ENCODE measurements at regions not wholly inside any gene's neighbourhood (a gene's known extent, or its start where the extent isn't known, plus 50 kb on each side); places are given as distances from the start of the nearest gene placed in this dataset.
"Not testable (repeated sequence)": the region's sequence is repeated elsewhere in the genome, so short reads cannot be mapped to it uniquely, and the experiment has no call there.

DNA sequence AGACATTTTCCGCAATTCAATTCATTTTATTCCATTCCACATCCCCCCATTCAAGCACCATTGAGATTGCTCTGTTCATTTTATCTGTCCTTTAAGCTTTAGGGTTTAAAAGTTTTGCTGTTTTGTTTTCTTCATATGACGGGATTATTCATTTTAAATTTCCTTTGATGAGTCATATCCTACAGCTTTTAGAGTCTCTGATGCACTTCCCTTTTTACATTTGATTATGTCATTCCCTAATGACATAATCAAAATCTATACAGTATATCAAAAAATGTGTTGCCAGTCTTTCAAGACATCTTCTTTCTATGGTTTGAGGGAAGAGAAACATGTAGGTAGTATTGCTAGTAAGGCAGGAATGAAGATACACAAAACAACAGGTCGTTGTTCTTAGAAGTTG is 456.3 kb downstream of the PDGFC start:
- TF ChIP-seq, protein P1, sequence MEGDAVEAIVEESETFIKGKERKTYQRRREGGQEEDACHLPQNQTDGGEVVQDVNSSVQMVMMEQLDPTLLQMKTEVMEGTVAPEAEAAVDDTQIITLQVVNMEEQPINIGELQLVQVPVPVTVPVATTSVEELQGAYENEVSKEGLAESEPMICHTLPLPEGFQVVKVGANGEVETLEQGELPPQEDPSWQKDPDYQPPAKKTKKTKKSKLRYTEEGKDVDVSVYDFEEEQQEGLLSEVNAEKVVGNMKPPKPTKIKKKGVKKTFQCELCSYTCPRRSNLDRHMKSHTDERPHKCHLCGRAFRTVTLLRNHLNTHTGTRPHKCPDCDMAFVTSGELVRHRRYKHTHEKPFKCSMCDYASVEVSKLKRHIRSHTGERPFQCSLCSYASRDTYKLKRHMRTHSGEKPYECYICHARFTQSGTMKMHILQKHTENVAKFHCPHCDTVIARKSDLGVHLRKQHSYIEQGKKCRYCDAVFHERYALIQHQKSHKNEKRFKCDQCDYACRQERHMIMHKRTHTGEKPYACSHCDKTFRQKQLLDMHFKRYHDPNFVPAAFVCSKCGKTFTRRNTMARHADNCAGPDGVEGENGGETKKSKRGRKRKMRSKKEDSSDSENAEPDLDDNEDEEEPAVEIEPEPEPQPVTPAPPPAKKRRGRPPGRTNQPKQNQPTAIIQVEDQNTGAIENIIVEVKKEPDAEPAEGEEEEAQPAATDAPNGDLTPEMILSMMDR (IDR thresholded peaks at IDR 0.05; ENCODE audit: insufficient read depth, low read length, missing control alignments): no peak
- POLR2A ChIA-PET: no interaction called here
- CTCF ChIA-PET: interaction anchor here (1.0 kb wide), 1 partner anchor 14 kb away, joined by 3 read pairs; no protein-coding TSS in a partner anchor
- no peak for DNase-seq (ENCODE audit: low read depth, low spot score)
- H3K4me3 ChIP-seq (ENCODE audit: low read depth, low read length): no peak overlapping the region

GRCh38 chr4:156512622-156513021 is 459.0 kb downstream of the PDGFC start:
- no peak overlapping the region for H3K4me3 ChIP-seq (ENCODE audit: low read depth, low read length)
- CTCF ChIA-PET: no interaction called here
- DNase-seq (ENCODE audit: low read depth, low spot score): no peak
- POLR2A ChIA-PET: no interaction called here
- TF ChIP-seq, protein P1 (IDR thresholded peaks at IDR 0.05; ENCODE audit: insufficient read depth, low read length, missing control alignments): no peak

GRCh38 chr4:156509921-156510320 is 461.7 kb downstream of the PDGFC start:
- H3K4me3 ChIP-seq (ENCODE audit: low read depth, low read length); DNase-seq (ENCODE audit: low read depth, low spot score); CTCF ChIA-PET; POLR2A ChIA-PET: not testable (repeated sequence)

DNA sequence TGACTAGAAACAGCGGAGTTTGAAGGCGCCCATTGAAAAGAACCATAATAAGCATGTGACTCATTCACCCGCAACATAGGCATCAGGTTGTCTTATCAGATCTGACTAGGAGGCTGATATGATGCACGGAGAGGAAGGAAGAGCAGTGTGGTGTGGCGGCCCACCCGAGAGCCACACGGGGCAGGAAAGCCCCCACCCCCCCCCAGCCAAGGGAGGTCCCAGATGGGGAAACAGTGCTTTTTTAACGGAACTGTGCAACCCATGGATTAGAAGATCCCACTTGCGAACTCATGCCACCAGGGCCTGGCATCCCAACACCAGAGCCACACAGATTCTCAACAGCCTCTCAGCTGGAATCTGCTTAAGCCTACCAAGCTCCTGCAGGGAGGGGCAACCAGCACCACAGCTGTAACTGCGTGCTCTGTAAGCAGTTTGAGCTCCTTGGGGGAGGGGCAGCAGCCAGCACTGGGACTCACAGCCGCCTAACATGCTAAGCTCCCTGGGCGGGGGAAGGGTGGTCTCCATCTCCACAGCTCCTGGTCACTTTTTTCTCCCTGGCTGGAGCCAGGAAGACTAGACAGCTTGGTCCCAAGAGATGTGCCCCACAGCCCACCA is 466.2 kb downstream of the PDGFC start:
- CTCF ChIA-PET: no interaction called here
- TF ChIP-seq, protein P1 (IDR thresholded peaks at IDR 0.05; ENCODE audit: insufficient read depth, low read length, missing control alignments): no peak
- POLR2A ChIA-PET: no interaction called here
- DNase-seq (ENCODE audit: low read depth, low spot score): no peak
- H3K4me3 ChIP-seq (ENCODE audit: low read depth, low read length): no peak overlapping the region

- no peak overlapping the region for H3K4me3 ChIP-seq (ENCODE audit: low read depth, low read length)
- TF ChIP-seq, protein P1 (IDR thresholded peaks at IDR 0.05; ENCODE audit: insufficient read depth, low read length, missing control alignments): no peak
- CTCF ChIA-PET: no interaction called here
- DNase-seq (ENCODE audit: low read depth, low spot score): no peak
- POLR2A ChIA-PET: no interaction called here
Observed at GRCh38 chr4:156503119-156503518, 468.5 kb downstream of the PDGFC start.

- TF ChIP-seq, protein P1 (IDR thresholded peaks at IDR 0.05; ENCODE audit: insufficient read depth, low read length, missing control alignments): no peak
- no peak for DNase-seq (ENCODE audit: low read depth, low spot score)
- H3K4me3 ChIP-seq (ENCODE audit: low read depth, low read length): no peak overlapping the region
- POLR2A ChIA-PET: no interaction called here
- CTCF ChIA-PET: no interaction called here
Observed at GRCh38 chr4:156501962-156502361, 469.6 kb downstream of the PDGFC start.

- no peak overlapping the region for H3K4me3 ChIP-seq (ENCODE audit: low read depth, low read length)
- ChIA-PET CTCF (no interaction called here), POLR2A (no interaction called here)
- DNase-seq (ENCODE audit: low read depth, low spot score): no peak
- TF ChIP-seq, protein P1 (IDR thresholded peaks at IDR 0.05; ENCODE audit: insufficient read depth, low read length, missing control alignments): no peak
Observed at GRCh38 chr4:156499684-156500083, 471.9 kb downstream of the PDGFC start.

Data from AG04449 (cell line).